ENCODE measurements at regions not wholly inside any gene's neighbourhood (a gene's known extent, or its start where the extent isn't known, plus 50 kb on each side); places are given as distances from the start of the nearest gene placed in this dataset.

- no peaks in the 10 kb centered on the region for H3K9me3 ChIP-seq (ENCODE audit: control insufficient read depth in 2 of 3, low read length in 3 of 3)
- no peaks in the 10 kb centered on the region for H3K4me1 Mint-ChIP-seq
- ATAC-seq, result no peak
- DNase-seq, result no peak
- peaks cover 16 to 78% (median 61%) of the 10 kb centered on the region in 5 donors for H3K27me3 Mint-ChIP-seq
- ChIA-PET POLR2A (no interaction called here), CTCF (no interaction called here)
- no peaks in the 10 kb centered on the region for H3K36me3 ChIP-seq (ENCODE audit: control insufficient read depth in 2 of 3, insufficient read depth in 3 of 3, low read length in 3 of 3)
- H3K27ac ChIP-seq (ENCODE audit: low read depth, low read length), result no peak overlapping the region
- H3K36me3 Mint-ChIP-seq, result no peaks in the 10 kb centered on the region
- H3K27ac Mint-ChIP-seq, result no peak overlapping the region
- no peak overlapping the region for H3K4me3 ChIP-seq (ENCODE audit: low read length)
- intact Hi-C loops (cut with micrococcal nuclease), result no loop called here
- H3K27me3 ChIP-seq (ENCODE audit: control insufficient read depth in 2 of 2, insufficient read depth in 2 of 2, low read length in 2 of 2), result no peaks in the 10 kb centered on the region
- peaks cover 0 to 6% (median 0%) of the 10 kb centered on the region in 11 donors for H3K9me3 Mint-ChIP-seq
- no peak overlapping the region for H3K4me3 Mint-ChIP-seq
- no peaks in the 10 kb centered on the region for H3K4me1 ChIP-seq (ENCODE audit: control insufficient read depth in 2 of 2, insufficient read depth in 2 of 2, low read length in 2 of 2)
Observed at GRCh38 chr13:109858319-109858718, 71.9 kb upstream of the IRS2 start.

DNA sequence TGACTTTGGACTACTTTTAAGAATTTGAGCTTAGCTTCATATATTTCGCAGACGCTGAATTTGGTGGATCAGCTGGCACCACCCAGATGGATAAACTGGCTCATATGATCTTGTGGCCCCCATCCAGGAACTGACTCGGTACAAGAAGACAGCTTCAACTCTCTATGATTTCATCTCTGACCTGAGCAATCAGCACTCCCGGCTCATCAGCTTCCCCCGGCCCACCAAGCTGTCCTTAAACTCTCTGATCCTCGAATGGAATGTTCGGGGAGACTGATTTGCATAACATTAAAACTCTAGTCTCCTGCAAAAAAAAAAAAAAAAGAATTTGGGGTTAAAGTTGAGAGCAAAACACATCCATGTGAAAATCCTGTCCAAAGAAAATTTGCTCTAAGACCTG is 71.4 kb upstream of the IRS2 start:
- DNase-seq (no peak), ATAC-seq (no peak)
- Mint-ChIP-seq H3K4me3 (no peak overlapping the region), H3K4me1 (no peaks in the 10 kb centered on the region), H3K27ac (no peak overlapping the region), H3K36me3 (no peaks in the 10 kb centered on the region), H3K27me3 (peaks cover 14 to 78% (median 61%) of the 10 kb centered on the region in 5 donors), H3K9me3 (peaks cover 0 to 6% (median 0%) of the 10 kb centered on the region in 11 donors)
- POLR2A ChIA-PET, result interaction anchor here (0.6 kb wide), 1 partner anchor 109 kb away, joined by 3 read pairs; no protein-coding TSS in a partner anchor
- Histone ChIP-seq H3K36me3 (ENCODE audit: control insufficient read depth in 2 of 3, insufficient read depth in 3 of 3, low read length in 3 of 3) (no peaks in the 10 kb centered on the region), H3K4me3 (ENCODE audit: low read length) (no peak overlapping the region), H3K4me1 (ENCODE audit: control insufficient read depth in 2 of 2, insufficient read depth in 2 of 2, low read length in 2 of 2) (no peaks in the 10 kb centered on the region), H3K27me3 (ENCODE audit: control insufficient read depth in 2 of 2, insufficient read depth in 2 of 2, low read length in 2 of 2) (no peaks in the 10 kb centered on the region), H3K9me3 (ENCODE audit: control insufficient read depth in 2 of 3, low read length in 3 of 3) (no peaks in the 10 kb centered on the region), H3K27ac (ENCODE audit: low read depth, low read length) (no peak overlapping the region)
- intact Hi-C loops (cut with micrococcal nuclease), result no loop called here
- CTCF ChIA-PET, result no interaction called here

- Mint-ChIP-seq H3K9me3 (peaks cover 0 to 6% (median 0%) of the 10 kb centered on the region in 11 donors), H3K4me3 (no peak overlapping the region), H3K27ac (no peak overlapping the region), H3K4me1 (no peaks in the 10 kb centered on the region), H3K36me3 (no peaks in the 10 kb centered on the region), H3K27me3 (peaks cover 12 to 78% (median 64%) of the 10 kb centered on the region in 5 donors)
- POLR2A ChIA-PET, result interaction anchor here (0.6 kb wide), 1 partner anchor 110 kb away, joined by 3 read pairs; no protein-coding TSS in a partner anchor
- Histone ChIP-seq H3K27ac (ENCODE audit: low read depth, low read length) (no peak overlapping the region), H3K9me3 (ENCODE audit: control insufficient read depth in 2 of 3, low read length in 3 of 3) (no peaks in the 10 kb centered on the region), H3K27me3 (ENCODE audit: control insufficient read depth in 2 of 2, insufficient read depth in 2 of 2, low read length in 2 of 2) (no peaks in the 10 kb centered on the region), H3K36me3 (ENCODE audit: control insufficient read depth in 2 of 3, insufficient read depth in 3 of 3, low read length in 3 of 3) (no peaks in the 10 kb centered on the region), H3K4me3 (ENCODE audit: low read length) (no peak overlapping the region), H3K4me1 (ENCODE audit: control insufficient read depth in 2 of 2, insufficient read depth in 2 of 2, low read length in 2 of 2) (no peaks in the 10 kb centered on the region)
- intact Hi-C loops (cut with micrococcal nuclease), result no loop called here
- CTCF ChIA-PET, result no interaction called here
- ATAC-seq, result no peak
- no peak for DNase-seq
Observed at GRCh38 chr13:109857325-109857724, 70.9 kb upstream of the IRS2 start.

- Histone ChIP-seq H3K9me3 (ENCODE audit: control insufficient read depth in 2 of 3, low read length in 3 of 3) (no peaks in the 10 kb centered on the region), H3K27me3 (ENCODE audit: control insufficient read depth in 2 of 2, insufficient read depth in 2 of 2, low read length in 2 of 2) (no peaks in the 10 kb centered on the region), H3K36me3 (ENCODE audit: control insufficient read depth in 2 of 3, insufficient read depth in 3 of 3, low read length in 3 of 3) (no peaks in the 10 kb centered on the region), H3K4me3 (ENCODE audit: low read length) (no peak overlapping the region), H3K27ac (ENCODE audit: low read depth, low read length) (no peak overlapping the region), H3K4me1 (ENCODE audit: control insufficient read depth in 2 of 2, insufficient read depth in 2 of 2, low read length in 2 of 2) (no peaks in the 10 kb centered on the region)
- Mint-ChIP-seq H3K27ac (no peak overlapping the region), H3K27me3 (peaks cover 9 to 71% (median 64%) of the 10 kb centered on the region in 5 donors), H3K9me3 (peaks cover 0 to 6% (median 0%) of the 10 kb centered on the region in 11 donors), H3K4me3 (no peak overlapping the region), H3K36me3 (no peaks in the 10 kb centered on the region), H3K4me1 (no peaks in the 10 kb centered on the region)
- POLR2A ChIA-PET, result no interaction called here
- intact Hi-C loops (cut with micrococcal nuclease), result no loop called here
- ATAC-seq (no peak), DNase-seq (no peak)
- CTCF ChIA-PET, result interaction anchor here (0.6 kb wide), 1 partner anchor 1624 kb away, joined by 3 read pairs; no protein-coding TSS in a partner anchor
Observed at GRCh38 chr13:109856350-109856749, 70.0 kb upstream of the IRS2 start.

DNA sequence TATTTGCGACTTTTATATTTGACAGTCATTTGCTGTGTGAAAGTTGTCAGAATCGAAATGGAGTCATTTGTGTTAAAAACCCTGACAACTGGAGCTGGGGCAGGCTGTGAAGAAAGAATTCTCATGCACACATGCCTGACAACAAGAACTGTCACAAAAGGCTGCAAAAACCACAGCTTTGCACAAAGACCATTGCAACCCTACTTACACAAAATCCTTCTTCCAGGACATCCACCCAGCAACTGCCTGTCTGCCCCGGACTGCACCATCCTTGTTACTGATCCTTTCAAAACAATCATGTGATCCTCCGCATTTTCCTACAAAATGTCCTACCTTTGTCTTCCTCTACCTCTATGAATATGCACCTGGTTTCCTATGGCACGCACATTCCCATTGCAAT is 66.8 kb upstream of the IRS2 start:
- Histone ChIP-seq H3K27me3 (ENCODE audit: control insufficient read depth in 2 of 2, insufficient read depth in 2 of 2, low read length in 2 of 2) (no peaks in the 10 kb centered on the region), H3K4me3 (ENCODE audit: low read length) (no peak overlapping the region), H3K4me1 (ENCODE audit: control insufficient read depth in 2 of 2, insufficient read depth in 2 of 2, low read length in 2 of 2) (no peaks in the 10 kb centered on the region), H3K36me3 (ENCODE audit: control insufficient read depth in 2 of 3, insufficient read depth in 3 of 3, low read length in 3 of 3) (no peaks in the 10 kb centered on the region), H3K27ac (ENCODE audit: low read depth, low read length) (no peak overlapping the region), H3K9me3 (ENCODE audit: control insufficient read depth in 2 of 3, low read length in 3 of 3) (no peaks in the 10 kb centered on the region)
- Mint-ChIP-seq H3K4me3 (no peak overlapping the region), H3K9me3 (peaks cover 0 to 4% (median 0%) of the 10 kb centered on the region in 11 donors), H3K27ac (no peak overlapping the region), H3K4me1 (no peaks in the 10 kb centered on the region), H3K27me3 (peaks cover 2 to 64% (median 55%) of the 10 kb centered on the region in 5 donors), H3K36me3 (no peaks in the 10 kb centered on the region)
- ChIA-PET POLR2A (no interaction called here), CTCF (no interaction called here)
- DNase-seq (no peak), ATAC-seq (no peak)
- intact Hi-C loops (cut with micrococcal nuclease), result no loop called here

GRCh38 chr13:109846185-109846584 is 59.8 kb upstream of the IRS2 start:
- Mint-ChIP-seq H3K4me3 (no peak overlapping the region), H3K27me3 (peaks cover 5 to 54% (median 39%) of the 10 kb centered on the region in 5 donors), H3K36me3 (no peaks in the 10 kb centered on the region), H3K9me3 (no peaks in the 10 kb centered on the region), H3K4me1 (no peaks in the 10 kb centered on the region), H3K27ac (no peak overlapping the region)
- ChIA-PET CTCF (no interaction called here), POLR2A (no interaction called here)
- H3K27me3 ChIP-seq (ENCODE audit: control insufficient read depth in 2 of 2, insufficient read depth in 2 of 2, low read length in 2 of 2), result no peaks in the 10 kb centered on the region
- no peak for ATAC-seq
- intact Hi-C loops (cut with micrococcal nuclease), result no loop called here
- H3K36me3 ChIP-seq (ENCODE audit: control insufficient read depth in 2 of 3, insufficient read depth in 3 of 3, low read length in 3 of 3), result no peaks in the 10 kb centered on the region
- no peak for DNase-seq
- no peak overlapping the region for H3K4me3 ChIP-seq (ENCODE audit: low read length)
- H3K9me3 ChIP-seq (ENCODE audit: control insufficient read depth in 2 of 3, low read length in 3 of 3), result no peaks in the 10 kb centered on the region
- H3K4me1 ChIP-seq (ENCODE audit: control insufficient read depth in 2 of 2, insufficient read depth in 2 of 2, low read length in 2 of 2), result no peaks in the 10 kb centered on the region
- H3K27ac ChIP-seq (ENCODE audit: low read depth, low read length), result no peak overlapping the region

GRCh38 chr13:109844396-109844795 is 58.0 kb upstream of the IRS2 start:
- H3K9me3 ChIP-seq (ENCODE audit: control insufficient read depth in 2 of 3, low read length in 3 of 3), result no peaks in the 10 kb centered on the region
- DNase-seq (no peak), ATAC-seq (no peak)
- H3K27me3 Mint-ChIP-seq, result peaks cover 13 to 57% (median 46%) of the 10 kb centered on the region in 5 donors
- no peak overlapping the region for H3K4me3 Mint-ChIP-seq
- H3K27ac ChIP-seq (ENCODE audit: low read depth, low read length), result no peak overlapping the region
- no peaks in the 10 kb centered on the region for H3K4me1 ChIP-seq (ENCODE audit: control insufficient read depth in 2 of 2, insufficient read depth in 2 of 2, low read length in 2 of 2)
- no peaks in the 10 kb centered on the region for H3K36me3 Mint-ChIP-seq
- no peaks in the 10 kb centered on the region for H3K9me3 Mint-ChIP-seq
- H3K36me3 ChIP-seq (ENCODE audit: control insufficient read depth in 2 of 3, insufficient read depth in 3 of 3, low read length in 3 of 3), result no peaks in the 10 kb centered on the region
- H3K27me3 ChIP-seq (ENCODE audit: control insufficient read depth in 2 of 2, insufficient read depth in 2 of 2, low read length in 2 of 2), result no peaks in the 10 kb centered on the region
- H3K4me3 ChIP-seq (ENCODE audit: low read length), result no peak overlapping the region
- intact Hi-C loops (cut with micrococcal nuclease), result no loop called here
- H3K4me1 Mint-ChIP-seq, result peaks cover 0 to 9% (median 0%) of the 10 kb centered on the region in 7 donors
- no peak overlapping the region for H3K27ac Mint-ChIP-seq
- ChIA-PET CTCF (no interaction called here), POLR2A (no interaction called here)
